Choroid plexus epithelial cell (primary cell): ENCODE measurements at regions not wholly inside any gene's neighbourhood (a gene's known extent, or its start where the extent isn't known, plus 50 kb on each side); places are given as distances from the start of the nearest gene placed in this dataset.

Source experiments
- DNase-seq: peaks from one replicate; pipeline ENCODE4 v3.0.0-alpha.2; 2010; ENCODE audit warnings: low read depth
- H3K4me3 ChIP-seq: 2 replicates; pipeline ENCODE4 v1.5.1; 2011; ENCODE audit warnings: low read depth, mild to moderate bottlenecking, control low read depth, low read length, moderate library complexity
- TF ChIP-seq, protein P1 (sequence below): conservative IDR thresholded peaks from 2 replicates; pipeline ENCODE4 v1.5.1; 2011; ENCODE audit warnings: low read depth, mild to moderate bottlenecking, control low read depth, inconsistent platforms, low read length, moderate library complexity

DNA sequence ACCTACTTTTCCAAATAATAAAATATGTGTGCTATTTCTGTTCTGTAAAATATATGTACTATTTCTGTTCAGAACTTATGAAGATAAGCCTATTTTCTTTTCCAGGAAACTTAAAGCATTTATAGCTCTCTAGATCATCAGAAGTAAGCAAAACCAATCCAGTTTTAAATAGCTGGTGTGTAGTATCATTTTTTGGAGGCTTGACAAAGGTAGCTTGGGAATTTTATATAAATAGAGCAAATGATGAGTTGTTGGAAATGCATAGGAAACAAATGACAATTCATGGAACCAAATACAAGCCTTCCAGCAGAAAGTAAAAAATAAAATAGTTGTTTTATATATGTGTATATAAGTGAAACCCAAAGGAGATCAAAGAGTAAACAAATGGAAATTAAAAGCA is 1038.1 kb upstream of the ARRDC3 start:
- no peak overlapping the region for H3K4me3 ChIP-seq
- no peak for DNase-seq
- TF ChIP-seq, protein P1, sequence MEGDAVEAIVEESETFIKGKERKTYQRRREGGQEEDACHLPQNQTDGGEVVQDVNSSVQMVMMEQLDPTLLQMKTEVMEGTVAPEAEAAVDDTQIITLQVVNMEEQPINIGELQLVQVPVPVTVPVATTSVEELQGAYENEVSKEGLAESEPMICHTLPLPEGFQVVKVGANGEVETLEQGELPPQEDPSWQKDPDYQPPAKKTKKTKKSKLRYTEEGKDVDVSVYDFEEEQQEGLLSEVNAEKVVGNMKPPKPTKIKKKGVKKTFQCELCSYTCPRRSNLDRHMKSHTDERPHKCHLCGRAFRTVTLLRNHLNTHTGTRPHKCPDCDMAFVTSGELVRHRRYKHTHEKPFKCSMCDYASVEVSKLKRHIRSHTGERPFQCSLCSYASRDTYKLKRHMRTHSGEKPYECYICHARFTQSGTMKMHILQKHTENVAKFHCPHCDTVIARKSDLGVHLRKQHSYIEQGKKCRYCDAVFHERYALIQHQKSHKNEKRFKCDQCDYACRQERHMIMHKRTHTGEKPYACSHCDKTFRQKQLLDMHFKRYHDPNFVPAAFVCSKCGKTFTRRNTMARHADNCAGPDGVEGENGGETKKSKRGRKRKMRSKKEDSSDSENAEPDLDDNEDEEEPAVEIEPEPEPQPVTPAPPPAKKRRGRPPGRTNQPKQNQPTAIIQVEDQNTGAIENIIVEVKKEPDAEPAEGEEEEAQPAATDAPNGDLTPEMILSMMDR, result no peak

DNA sequence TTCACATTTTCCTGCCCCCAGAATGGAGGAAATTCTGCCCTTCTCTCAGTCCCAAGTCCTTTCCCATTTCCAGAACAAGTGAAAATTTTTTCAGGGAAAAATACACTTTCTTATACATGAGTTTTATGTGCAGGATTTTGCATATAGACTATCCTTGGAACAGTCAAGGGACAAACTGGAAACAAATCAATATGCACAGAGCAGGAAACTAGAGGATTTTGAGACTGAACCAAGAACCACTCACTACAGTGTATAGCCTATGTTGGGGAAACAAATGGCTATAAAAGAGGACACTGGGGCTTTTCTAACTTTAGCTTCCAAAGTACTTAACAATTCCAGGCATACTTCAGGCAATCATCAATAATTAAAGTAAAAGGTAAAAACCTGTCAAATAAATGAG is 1036.1 kb upstream of the ARRDC3 start:
- no peak overlapping the region for H3K4me3 ChIP-seq
- no peak for DNase-seq
- TF ChIP-seq, protein P1, result no peak

DNA sequence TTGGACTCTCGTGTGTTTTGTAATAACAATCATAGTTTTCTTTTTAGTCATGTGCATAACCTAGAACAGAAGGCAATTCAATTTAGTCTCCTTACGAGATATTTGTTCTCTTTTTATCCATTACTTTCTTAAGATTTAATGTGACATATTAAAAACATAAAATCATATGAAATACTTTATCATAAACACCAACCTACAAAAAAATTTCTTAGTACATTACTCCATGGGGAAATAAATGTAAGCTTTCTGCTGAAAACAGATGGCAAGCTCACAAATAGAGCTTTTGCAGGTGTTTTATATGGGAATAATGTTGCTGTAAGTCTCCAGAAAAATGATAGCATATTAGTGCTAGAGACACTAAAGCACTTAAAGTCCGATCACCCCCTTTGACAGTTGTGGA is 1035.2 kb upstream of the ARRDC3 start:
- H3K4me3 ChIP-seq, result no peak overlapping the region
- TF ChIP-seq, protein P1, result no peak
- no peak for DNase-seq

DNA sequence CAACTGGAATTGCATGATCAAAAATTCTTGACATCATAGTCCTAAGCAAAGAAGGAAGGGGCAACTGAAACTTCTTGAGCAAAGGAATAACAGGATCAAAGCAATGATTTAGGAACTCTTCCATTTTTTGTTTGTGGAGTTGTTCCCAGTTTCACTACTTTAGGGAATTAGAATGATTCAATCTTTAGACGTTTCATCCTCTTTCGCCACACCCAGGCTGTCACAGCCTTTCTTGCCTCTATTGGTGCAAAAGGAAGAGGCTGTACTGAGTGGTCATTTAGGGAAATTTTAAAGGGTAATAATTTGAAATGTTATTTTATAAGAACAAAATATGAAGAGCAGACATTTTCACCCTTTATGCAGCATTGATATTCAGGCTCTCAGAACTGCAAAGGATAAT is 1026.0 kb upstream of the ARRDC3 start:
- H3K4me3 ChIP-seq, result no peak overlapping the region
- TF ChIP-seq, protein P1, result no peak
- peak; percentile 14 for DNase-seq

DNA sequence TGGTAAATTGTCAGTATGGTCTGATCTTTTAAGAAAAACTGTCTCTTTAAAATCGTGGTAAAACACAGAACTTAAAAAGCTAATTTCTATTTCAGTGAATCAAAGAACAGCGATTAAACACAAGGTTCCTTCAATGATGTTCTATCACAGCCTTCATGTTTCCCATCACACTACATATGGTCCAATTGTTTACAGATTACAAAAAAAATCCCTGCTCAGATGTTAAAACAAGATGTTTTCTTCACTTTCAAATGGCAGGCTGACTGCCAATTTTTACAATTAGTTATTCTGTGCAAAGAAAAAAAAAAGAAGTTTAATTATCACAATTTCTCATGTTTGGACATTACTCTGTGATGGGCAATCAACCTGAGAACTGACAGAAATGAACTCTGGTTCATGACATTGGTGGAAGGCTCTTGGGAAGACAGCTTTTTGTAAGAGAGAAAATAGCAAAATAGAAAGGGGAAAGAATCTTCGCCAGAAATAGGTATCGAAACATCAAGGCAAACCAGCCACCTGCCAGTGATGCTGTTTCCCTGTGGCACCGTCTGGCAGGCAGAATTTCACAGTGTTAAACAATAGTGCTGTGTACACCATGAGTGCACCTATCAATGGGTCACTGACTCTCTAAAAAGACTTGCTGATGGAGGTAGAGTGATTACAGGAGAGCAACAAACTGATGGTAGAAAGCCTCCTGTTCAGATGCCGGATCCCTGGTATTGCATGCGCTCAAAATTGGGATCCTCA is 1020.0 kb upstream of the ARRDC3 start:
- H3K4me3 ChIP-seq, result no peak overlapping the region
- TF ChIP-seq, protein P1, result no peak
- DNase-seq, result no peak

DNA sequence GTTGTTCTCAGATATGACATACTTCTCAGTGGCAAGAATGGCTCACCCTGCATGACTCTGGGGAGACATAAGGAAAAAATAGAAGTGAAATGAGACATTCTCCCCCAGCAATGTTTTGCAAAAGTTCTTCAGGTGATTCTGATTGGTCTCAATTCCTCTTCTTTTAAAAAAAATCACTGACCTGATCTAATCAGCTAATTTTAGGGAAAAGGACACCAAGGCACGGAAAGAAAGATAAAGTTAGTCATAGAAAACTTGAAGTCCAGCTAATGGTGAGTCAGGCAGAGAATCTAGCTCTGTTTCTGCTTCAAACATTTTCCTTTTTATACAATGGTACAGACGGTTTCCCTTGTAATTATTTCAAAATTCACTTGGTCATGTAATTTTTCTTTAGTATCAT is 1018.9 kb upstream of the ARRDC3 start:
- TF ChIP-seq, protein P1, result no peak

GRCh38 chr5:92401492-92401891 is 1018.4 kb upstream of the ARRDC3 start:
- TF ChIP-seq, protein P1, result peak; percentile 12
- H3K4me3 ChIP-seq, result no peak overlapping the region
- DNase-seq, result peak; percentile 62

More for the DNA sequence above, 1018.9 kb upstream of the ARRDC3 start:
- no peak overlapping the region for H3K4me3 ChIP-seq
- peak; percentile 34 for DNase-seq
